ENCODE measurements at regions not wholly inside any gene's neighbourhood (a gene's known extent, or its start where the extent isn't known, plus 50 kb on each side); places are given as distances from the start of the nearest gene placed in this dataset.

DNA sequence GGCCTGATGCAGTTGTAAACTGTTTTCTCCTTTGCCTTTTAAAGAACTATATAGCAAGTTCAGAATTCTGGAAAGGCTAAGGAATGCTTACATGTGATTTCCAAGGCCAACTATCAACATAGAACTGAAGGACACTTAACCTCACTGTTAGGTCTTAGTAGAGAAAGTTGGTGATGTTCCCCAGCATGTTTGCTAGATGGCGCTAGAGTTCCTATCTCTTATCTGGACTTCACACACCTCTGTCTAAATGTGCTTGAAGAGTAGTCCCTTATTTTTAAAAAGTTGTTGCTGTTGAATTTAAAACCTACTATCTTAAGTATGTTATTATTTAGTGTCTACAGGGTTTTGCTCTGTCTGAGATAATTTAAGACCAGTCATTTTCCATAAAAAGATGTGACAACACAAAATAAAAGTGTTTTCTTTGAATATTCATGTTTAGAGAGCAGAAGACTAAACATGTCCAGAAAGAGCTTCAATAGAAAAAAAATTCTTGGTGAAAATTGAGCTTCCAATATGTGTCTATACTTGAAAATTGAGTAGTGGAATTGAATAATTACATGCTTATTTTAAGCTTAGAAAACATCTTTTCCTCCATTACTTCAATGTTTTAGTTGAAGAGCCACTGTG, 237.3 kb downstream of the S1PR1 start:
- TF ChIP-seq, protein P1, sequence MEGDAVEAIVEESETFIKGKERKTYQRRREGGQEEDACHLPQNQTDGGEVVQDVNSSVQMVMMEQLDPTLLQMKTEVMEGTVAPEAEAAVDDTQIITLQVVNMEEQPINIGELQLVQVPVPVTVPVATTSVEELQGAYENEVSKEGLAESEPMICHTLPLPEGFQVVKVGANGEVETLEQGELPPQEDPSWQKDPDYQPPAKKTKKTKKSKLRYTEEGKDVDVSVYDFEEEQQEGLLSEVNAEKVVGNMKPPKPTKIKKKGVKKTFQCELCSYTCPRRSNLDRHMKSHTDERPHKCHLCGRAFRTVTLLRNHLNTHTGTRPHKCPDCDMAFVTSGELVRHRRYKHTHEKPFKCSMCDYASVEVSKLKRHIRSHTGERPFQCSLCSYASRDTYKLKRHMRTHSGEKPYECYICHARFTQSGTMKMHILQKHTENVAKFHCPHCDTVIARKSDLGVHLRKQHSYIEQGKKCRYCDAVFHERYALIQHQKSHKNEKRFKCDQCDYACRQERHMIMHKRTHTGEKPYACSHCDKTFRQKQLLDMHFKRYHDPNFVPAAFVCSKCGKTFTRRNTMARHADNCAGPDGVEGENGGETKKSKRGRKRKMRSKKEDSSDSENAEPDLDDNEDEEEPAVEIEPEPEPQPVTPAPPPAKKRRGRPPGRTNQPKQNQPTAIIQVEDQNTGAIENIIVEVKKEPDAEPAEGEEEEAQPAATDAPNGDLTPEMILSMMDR (IDR thresholded peaks at IDR 0.05; ENCODE audit: unreplicated experiment) = no peak
- no peak overlapping the region for H3K4me3 Mint-ChIP-seq
- DNase-seq (ENCODE audit: low spot score in 2 of 2, unreplicated experiment in 2 of 2) = no peak
- H3K27me3 Mint-ChIP-seq (ENCODE audit: low read depth) = no peaks in the 10 kb centered on the region
- H3K9me3 Mint-ChIP-seq = peaks cover 38% of the 10 kb centered on the region
- H3K27ac Mint-ChIP-seq = no peak overlapping the region
- H3K36me3 Mint-ChIP-seq = peaks cover 6% of the 10 kb centered on the region
- H3K4me1 Mint-ChIP-seq = no peaks in the 10 kb centered on the region

GRCh38 chr1:101476541-101476940, 239.7 kb downstream of the S1PR1 start:
- Mint-ChIP-seq H3K27me3 (ENCODE audit: low read depth) (no peaks in the 10 kb centered on the region), H3K4me1 (peaks cover 2% of the 10 kb centered on the region), H3K4me3 (no peak overlapping the region), H3K9me3 (peaks cover 25% of the 10 kb centered on the region), H3K36me3 (peaks cover 8% of the 10 kb centered on the region), H3K27ac (no peak overlapping the region)
- no peak for DNase-seq (ENCODE audit: low spot score in 2 of 2, unreplicated experiment in 2 of 2)
- TF ChIP-seq, protein P1 (IDR thresholded peaks at IDR 0.05; ENCODE audit: unreplicated experiment) = no peak

GRCh38 chr1:101479945-101480344, 243.1 kb downstream of the S1PR1 start:
- TF ChIP-seq, protein P1 (IDR thresholded peaks at IDR 0.05; ENCODE audit: unreplicated experiment) = no peak
- H3K4me1 Mint-ChIP-seq = peaks cover 26% of the 10 kb centered on the region
- no peak overlapping the region for H3K4me3 Mint-ChIP-seq
- no peak overlapping the region for H3K27ac Mint-ChIP-seq
- peaks cover 4% of the 10 kb centered on the region for H3K36me3 Mint-ChIP-seq
- peaks cover 12% of the 10 kb centered on the region for H3K9me3 Mint-ChIP-seq
- no peaks in the 10 kb centered on the region for H3K27me3 Mint-ChIP-seq (ENCODE audit: low read depth)
- no peak for DNase-seq (ENCODE audit: low spot score in 2 of 2, unreplicated experiment in 2 of 2)

DNA sequence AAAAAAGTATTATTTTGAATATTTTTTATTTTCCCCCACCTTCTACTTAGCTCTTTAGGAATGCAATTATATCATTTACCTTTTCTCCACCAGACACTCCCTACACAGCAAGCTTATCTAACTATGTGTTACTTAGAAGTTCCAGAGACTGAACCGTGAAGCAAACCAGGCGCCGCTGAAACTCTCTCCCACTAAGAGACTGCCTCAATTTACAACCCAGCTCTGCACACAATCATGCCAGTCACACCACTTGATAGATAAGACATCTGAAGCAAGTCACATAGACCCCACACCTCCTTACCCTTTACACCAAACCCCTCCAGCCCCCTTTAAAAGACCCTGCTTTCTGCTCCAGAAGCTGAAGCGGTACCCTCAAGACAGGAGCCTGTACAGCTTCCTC, 245.5 kb downstream of the S1PR1 start:
- Mint-ChIP-seq H3K27ac (peak overlapping the region; percentile 87), H3K27me3 (ENCODE audit: low read depth) (no peaks in the 10 kb centered on the region), H3K36me3 (peaks cover 4% of the 10 kb centered on the region), H3K9me3 (peaks cover 10% of the 10 kb centered on the region), H3K4me1 (peaks cover 49% of the 10 kb centered on the region), H3K4me3 (no peak overlapping the region)
- no peak for DNase-seq (ENCODE audit: low spot score in 2 of 2, unreplicated experiment in 2 of 2)
- TF ChIP-seq, protein P1 (IDR thresholded peaks at IDR 0.05; ENCODE audit: unreplicated experiment) = no peak

- Mint-ChIP-seq H3K9me3 (peaks cover 4% of the 10 kb centered on the region), H3K27me3 (ENCODE audit: low read depth) (no peaks in the 10 kb centered on the region), H3K36me3 (peaks cover 8% of the 10 kb centered on the region), H3K4me3 (no peak overlapping the region), H3K4me1 (peaks cover 50% of the 10 kb centered on the region), H3K27ac (peak overlapping the region; percentile 90)
- DNase-seq (ENCODE audit: low spot score in 2 of 2, unreplicated experiment in 2 of 2) = no peak
- TF ChIP-seq, protein P1 (IDR thresholded peaks at IDR 0.05; ENCODE audit: unreplicated experiment) = no peak
Measured at GRCh38 chr1:101483982-101484688, 247.3 kb downstream of the S1PR1 start.

Measured in mesothelial cell of epicardium (in vitro differentiated cells).